Right renal pelvis (tissue), 4 donors: ENCODE measurements at regions not wholly inside any gene's neighbourhood (a gene's known extent, or its start where the extent isn't known, plus 50 kb on each side); places are given as distances from the start of the nearest gene placed in this dataset.

Experiments used
- DNase-seq, 4 donors: peaks; one replicate each; pipeline ENCODE4 v3.0.0-alpha.2; 2013; ENCODE audit warnings: low read depth in 4 of 4, low spot score in 3 of 4, missing footprints in 1 of 4

DNA sequence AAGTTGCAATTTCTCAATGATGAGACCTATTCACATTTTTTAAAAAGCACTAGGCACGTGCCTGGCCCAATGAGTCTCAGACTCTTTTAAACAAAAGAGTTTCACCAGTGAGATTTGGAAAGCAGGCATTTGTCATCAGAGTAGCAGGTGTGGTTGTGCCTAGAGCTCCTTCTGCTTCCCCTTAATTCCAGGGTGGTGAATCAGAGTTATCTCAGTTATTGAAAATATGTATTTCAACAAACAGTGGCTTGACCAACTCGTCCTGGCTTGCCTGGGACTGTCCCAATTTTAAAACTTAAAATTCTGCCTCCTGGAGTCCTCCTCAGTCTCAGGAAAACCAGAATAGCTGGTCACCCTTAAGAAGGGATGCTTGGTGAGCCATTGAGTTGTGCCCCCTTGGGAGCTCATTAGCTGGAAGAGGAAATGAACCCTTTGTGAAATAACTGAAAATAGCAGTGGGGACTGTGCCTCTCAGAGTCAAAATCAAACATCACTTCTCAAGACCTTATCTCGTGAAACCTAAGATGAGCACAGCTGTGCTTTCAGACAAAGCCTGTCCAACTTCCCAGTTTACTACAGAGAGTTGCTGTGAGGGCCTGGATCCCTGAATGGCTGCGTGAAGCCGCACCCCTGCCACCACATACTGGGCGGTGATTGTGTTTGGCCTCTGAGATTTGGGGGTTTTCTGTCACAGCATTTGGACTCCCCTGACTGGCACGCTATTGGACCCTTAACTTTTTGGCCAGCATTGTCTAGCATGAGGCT, 116.3 kb downstream of the ANKRD60 start:
- DNase-seq, result no peak

DNA sequence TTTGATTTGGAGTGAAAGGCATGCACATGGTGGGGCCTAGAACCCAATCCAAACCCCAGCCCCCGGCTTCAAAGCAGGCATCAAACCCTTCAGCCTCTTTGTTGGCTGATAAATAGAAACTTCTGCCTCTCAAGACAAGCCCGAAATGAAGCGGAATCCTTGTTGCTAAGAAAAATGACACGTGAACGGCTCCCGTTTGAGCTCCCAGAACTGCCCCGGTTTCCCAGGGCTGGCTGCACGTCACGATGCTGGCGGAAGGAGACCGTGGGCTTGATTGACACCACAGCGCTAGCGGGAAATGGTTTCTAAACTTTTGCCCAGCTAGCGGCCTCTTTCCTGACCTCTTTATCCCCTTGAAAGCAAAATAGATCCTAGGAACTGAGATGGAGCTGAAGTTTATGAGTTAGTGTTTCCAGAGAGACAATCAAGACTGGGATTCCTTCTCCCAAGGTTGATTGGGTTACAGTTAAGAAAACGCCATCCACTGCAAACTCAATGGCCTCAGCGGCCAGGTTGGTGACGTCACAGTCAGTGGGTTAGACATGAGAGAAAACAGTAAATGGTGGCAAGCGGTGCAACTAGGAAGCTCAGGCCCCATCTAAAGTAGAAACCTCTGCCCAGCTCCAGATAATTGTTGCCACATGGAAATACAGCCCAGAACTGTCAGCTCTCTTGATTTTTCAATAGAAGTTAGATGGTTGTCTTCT, 117.0 kb downstream of the ANKRD60 start:
- DNase-seq, result no peak

GRCh38 chr20:58109918-58110635, 118.4 kb downstream of the ANKRD60 start:
- no peak for DNase-seq

DNA sequence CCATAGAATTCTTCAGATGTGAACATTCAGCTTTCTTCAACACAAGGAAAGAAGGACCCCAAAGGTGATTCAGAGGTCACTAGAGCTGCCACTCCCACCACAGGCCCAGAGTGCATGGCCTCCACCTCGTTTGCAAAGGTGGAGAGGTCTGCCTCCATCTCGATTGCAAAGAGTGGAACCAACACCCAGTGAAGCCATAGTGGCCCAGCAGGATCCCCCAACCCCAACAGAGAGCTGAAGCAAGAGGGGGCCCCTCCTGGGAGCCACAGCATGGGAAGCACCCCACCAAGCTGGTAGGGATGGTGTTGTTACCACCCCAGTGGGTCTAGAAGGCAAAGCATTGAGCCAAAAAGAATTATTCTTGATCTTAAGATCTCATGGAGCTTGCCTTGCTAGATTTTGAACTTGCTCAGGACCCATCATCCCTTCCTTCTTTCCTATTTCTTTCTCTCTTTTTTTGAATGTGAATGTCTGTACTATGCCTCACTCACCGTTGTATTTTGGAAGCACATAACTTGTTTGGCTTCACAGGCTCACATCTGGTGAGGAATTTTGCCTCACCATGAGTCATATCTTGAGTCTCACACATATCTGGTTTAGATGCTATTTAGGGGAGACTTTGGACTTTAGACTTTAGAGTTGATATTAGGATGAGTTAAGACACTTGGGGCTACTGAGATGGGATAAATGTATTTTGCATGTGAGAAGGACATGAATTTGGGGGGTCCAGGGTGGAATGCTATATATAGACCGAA, 119.2 kb downstream of the ANKRD60 start:
- no peak for DNase-seq

DNA sequence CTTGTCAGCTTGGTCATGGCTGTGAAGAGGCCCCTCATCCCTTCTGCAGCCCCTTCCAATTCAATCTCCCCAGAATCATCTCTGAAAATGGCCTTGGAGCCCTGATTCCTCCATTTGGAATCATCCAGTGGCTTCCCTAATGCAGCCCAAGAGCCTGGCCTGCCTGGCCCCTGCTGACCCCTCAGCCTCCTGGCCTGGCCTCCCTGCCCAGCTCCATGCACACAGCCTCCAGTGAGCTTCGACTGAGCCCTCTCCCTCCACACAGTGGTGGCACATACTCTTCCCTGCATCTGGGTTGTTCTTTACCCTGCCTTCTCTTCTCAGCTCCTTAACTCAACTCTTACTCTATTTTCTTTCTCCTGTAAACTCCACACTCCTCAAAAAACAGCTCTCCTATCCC, 120.9 kb downstream of the ANKRD60 start:
- DNase-seq, result no peak

DNA sequence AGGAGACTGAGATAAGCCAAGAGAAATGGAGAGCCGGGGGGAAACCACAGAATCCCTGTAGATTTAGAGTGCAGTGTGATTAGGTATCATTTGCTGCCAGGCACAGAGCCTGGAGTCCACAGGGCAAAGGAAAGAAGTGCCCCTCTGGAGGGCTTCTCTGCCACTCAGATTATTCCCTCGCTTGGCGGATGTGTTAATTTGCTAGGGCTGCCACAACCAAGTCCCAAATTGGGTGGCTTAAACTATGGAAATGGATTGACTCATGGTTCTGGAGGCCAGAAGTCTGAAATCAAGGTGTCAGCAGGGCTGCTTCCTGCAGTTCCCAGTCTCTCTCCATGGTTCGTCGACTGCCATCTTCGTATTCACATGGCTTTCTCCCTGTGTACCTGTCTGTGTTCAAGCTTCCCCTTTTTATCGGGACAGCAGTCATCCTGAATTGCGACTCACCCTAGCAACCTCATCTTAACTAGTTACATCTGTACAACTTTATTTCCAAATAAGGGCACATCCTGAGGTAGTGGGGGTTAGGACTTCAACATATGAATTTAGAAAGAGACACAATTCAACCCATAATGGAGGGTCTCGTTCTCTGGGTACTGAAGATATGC, 122.2 kb downstream of the ANKRD60 start:
- DNase-seq, result no peak

GRCh38 chr20:58103961-58104360, 124.5 kb downstream of the ANKRD60 start:
- no peak for DNase-seq

GRCh38 chr20:58103517-58103904, 124.9 kb downstream of the ANKRD60 start:
- DNase-seq, result no peak

- DNase-seq, result no peak
These were observed 125.5 kb downstream of the ANKRD60 start for GRCh38 chr20:58102744-58103516.

DNA sequence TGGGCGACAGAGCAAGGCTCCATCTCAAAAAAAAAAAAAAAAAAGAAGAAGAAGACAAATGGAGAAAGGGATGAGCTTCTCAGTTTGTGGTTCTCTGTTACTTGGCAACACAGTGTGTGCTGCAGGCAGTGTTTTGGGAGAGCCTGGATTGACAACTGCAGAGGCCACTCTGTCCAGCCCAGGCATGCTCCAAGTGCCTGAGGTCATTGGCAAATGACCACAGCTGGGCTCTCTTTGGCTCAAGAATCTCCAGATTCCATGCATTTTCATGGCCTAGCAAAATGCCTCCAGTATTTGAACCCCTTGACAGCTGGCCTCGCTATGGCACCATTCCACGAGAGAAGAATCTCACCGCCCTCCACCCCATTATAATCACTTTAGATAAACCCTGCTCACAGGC, 126.2 kb downstream of the ANKRD60 start:
- DNase-seq, result no peak

DNA sequence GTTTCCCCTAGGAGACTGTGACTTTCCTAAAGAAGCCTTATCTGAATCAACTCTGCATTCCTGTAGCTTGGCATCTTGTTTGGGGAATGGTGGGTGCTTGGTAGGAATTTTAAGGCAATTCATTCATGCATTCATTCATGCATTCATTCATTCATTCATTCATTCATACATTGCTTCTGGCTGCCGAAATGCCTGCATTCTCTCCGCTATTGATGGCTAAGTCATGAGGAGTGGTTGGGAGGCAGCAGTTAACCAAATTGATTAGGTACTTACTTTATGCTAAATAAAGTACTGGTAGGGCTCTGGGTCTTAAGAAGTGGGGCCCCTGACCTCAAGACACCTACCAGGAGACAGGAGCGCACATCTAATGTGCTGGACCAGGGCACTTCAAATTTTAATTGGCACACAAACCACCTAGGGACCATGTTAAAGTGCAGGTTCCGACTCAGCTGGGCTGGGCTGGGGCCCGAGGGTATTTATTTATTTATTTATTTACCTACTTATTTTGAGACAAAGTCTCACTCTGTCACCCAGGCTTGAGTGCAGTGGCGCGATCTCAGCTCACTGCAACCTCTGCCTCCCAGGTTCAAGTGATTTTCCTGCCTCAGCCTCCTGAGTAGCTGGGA, 127.6 kb downstream of the ANKRD60 start:
- no peak for DNase-seq

- no peak for DNase-seq
These were observed 128.3 kb downstream of the ANKRD60 start for GRCh38 chr20:58099956-58100730.

GRCh38 chr20:58099291-58099935, 129.0 kb downstream of the ANKRD60 start:
- no peak for DNase-seq

- DNase-seq, result no peak
These were observed 129.9 kb downstream of the ANKRD60 start for GRCh38 chr20:58098571-58098970.

- DNase-seq, result no peak
These were observed 130.5 kb downstream of the ANKRD60 start for GRCh38 chr20:58097943-58098342.

DNA sequence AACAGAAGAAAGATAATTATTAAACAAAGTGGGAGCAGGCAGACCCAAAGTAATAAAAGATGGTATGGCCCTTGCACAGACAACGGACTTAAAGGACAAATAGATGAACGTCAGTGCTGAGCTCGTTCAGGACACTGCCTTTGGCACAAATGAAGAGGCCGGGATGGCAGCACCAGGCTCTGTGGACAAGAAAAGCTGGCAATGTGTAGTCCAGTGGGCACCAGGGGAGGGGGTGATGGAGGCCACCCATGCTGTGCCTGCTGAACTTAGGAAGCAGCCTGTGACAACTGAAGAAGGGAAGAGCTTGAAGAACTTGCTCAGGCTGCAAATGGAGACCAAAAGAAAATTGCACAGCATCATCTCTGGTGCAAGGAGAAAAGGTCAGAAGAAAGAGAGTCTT, 131.0 kb downstream of the ANKRD60 start:
- DNase-seq, result no peak

DNA sequence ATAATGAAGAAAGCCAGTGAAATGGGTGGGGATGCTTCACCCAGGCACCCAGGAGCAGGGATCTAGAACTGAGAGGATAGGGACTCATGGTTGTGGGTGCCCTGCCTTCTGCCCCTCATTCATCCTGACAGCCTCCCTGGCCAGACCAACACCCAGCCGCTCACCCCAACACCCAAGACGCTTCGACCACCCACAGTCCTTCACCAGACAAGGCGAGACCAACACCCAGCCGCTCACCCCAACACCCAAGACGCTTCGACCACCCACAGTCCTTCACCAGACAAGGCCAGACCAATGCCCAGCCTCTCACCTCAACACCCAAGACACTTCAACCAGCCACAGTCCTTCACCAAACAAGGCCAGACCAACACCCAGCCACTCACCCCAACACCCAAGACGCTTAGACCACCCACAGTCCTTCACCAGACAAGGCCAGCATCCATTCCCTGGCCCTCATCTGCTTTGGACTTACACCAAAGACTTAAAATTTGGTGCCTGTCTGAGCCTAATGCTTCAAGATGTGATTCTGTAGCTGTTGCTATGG, 131.5 kb downstream of the ANKRD60 start:
- no peak for DNase-seq

GRCh38 chr20:58094698-58095097, 133.8 kb downstream of the ANKRD60 start:
- no peak for DNase-seq
